ENCODE measurements at regions not wholly inside any gene's neighbourhood (a gene's known extent, or its start where the extent isn't known, plus 50 kb on each side); places are given as distances from the start of the nearest gene placed in this dataset.
"Not testable (repeated sequence)": the region's sequence is repeated elsewhere in the genome, so short reads cannot be mapped to it uniquely, and the experiment has no call there.

GRCh38 chr18:10249801-10250200, 204.6 kb upstream of the APCDD1 start:
- no peak for DNase-seq (ENCODE audit: low spot score)

DNA sequence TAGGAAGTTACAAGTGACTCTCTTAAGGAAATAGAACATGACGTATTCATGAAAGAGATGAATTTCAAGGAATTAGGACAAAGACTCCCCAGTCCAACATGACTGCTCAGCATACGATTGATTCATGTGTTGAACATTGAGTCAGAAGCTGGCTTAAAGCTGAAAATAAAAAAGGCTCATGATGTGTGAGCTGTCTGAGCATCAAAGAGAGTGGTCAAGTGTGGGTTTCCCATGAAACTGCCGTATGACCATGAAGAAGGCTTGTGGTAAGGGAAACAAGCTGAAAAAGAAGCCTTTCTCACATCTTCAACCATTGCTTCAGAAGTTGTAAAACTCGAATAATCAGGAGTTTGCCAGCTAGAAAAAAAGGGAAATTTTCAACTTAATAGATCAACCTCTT, 201.9 kb upstream of the APCDD1 start:
- DNase-seq (ENCODE audit: low spot score) = no peak

- no peak for DNase-seq (ENCODE audit: low spot score)
Measured at GRCh38 chr18:10252952-10253705, 201.3 kb upstream of the APCDD1 start.

- not testable (repeated sequence) for DNase-seq (ENCODE audit: low spot score)
Measured at GRCh38 chr18:10256276-10256675, 198.2 kb upstream of the APCDD1 start.

- DNase-seq (ENCODE audit: low spot score) = no peak
Measured at GRCh38 chr18:10258836-10259474, 195.5 kb upstream of the APCDD1 start.

DNA sequence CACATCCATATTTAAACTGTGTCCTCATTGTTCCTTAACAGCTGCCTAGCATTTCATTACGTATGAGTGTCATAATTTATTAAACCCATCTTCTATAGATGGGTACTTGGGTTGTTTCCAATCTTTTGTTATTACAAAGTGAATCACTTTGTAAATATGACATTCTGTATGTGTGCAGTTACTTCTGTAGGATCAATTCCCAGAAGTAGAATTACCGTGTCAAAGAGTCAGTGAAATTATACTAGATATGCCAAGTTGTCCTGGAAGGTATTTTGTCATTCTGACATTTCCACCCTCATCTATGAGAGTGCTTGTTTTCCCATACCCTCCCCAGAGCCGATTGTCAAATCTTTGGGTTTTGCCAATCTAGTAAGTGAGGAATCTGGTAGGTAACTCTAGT, 194.5 kb upstream of the APCDD1 start:
- DNase-seq (ENCODE audit: low spot score) = no peak

DNA sequence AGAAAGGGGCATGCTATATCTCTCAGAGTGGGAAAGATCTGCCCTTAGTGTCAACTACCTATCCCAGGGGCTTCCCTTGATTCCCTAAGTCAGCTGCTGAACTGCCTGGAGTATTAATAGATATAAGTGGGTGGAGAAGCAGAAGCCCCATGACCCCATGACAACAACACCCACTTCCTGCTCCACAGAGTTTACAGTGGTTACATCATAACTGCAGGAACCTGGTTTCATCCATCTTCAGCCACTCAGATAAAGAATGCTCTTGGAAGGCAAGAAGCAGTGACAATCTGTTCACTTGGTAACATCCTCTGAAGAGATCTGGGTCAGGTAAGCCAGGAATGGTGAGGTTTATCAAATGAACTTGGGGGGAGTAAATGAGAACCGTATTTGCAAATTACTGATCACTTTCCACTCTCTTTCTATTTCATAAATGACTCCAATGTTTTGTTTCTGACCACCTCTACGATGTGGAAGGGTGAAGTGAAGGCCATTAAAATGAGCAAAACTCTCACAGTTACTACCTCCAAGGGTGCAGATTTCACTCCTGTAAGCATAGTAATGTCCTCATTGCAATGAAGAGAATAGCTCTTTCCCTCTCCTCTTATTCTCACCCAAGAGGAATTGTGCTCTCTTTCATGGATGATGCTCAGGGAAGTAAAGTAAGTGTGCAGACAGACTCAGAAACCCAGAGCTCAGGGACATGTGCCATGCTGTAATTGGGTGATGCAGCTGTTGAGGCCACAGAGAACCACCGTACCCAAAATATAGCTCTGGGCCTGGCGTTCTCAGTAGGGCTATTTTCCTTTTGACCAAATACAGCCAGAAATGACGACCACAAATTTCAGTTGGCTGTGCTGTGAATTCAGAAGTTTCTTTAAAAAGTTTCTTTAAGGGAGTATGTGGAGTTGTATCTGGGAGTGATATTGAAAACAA, 192.8 kb upstream of the APCDD1 start:
- no peak for DNase-seq (ENCODE audit: low spot score)

- DNase-seq (ENCODE audit: low spot score) = no peak
Measured at GRCh38 chr18:10262566-10262965, 191.9 kb upstream of the APCDD1 start.

- no peak for DNase-seq (ENCODE audit: low spot score)
Measured at GRCh38 chr18:10264260-10264659, 190.2 kb upstream of the APCDD1 start.

- DNase-seq (ENCODE audit: low spot score) = no peak
Measured at GRCh38 chr18:10265560-10266333, 188.7 kb upstream of the APCDD1 start.

DNA sequence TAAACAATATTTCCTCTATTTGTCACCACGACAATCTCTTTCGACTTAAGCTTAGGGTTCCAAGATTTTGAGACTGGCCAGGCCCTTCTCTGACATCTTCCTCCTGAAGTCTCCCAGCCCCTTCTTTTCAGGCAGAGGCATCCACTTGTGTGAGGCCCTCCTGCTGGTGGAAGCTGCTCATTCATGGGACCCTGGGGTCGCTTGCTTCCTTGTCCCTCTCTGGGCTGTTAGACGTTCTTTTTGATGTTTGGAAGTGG, 188.2 kb upstream of the APCDD1 start:
- no peak for DNase-seq (ENCODE audit: low spot score)

GRCh38 chr18:10269261-10269660, 185.2 kb upstream of the APCDD1 start:
- DNase-seq (ENCODE audit: low spot score) = no peak

- DNase-seq (ENCODE audit: low spot score) = no peak
Measured at GRCh38 chr18:10270151-10270571, 184.3 kb upstream of the APCDD1 start.

DNA sequence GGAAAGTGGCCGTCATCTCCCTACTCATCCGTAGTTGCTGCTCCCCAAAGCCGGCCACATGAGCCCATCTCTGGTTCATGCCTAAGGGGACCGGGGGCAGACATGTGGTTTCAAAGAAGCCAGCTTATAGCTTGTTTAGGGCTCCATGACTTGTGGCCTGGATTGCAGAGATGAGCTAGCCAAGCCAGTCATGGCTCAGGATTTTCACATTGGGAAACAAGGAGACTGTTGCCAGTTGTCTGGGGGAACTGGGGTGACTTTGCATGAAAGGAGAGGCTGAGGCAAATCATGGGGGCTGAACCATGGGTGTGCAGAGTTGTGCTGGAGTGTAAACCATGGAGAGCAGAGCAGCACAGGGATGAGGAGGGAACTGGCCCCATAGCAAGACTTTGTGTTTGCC, 183.0 kb upstream of the APCDD1 start:
- no peak for DNase-seq (ENCODE audit: low spot score)

DNA sequence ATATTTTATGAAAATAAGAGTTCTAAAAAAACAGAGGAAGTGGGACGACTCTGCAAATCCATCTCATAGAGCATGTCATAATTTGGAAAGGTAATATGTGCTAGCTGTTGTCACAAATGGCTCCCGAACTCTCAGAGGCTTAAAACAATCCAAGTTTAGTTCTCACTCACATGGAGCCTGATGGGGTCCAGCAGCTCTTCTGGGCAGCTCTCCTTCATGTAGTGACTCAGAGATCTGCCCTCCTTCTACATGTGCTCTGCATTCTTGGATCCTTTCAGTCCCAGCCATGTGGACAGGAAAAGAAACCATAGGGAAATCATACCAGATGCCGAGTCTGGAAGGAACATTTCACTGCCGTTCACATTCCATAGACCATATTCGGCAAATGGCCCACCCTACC, 180.1 kb upstream of the APCDD1 start:
- no peak for DNase-seq (ENCODE audit: low spot score)

DNA sequence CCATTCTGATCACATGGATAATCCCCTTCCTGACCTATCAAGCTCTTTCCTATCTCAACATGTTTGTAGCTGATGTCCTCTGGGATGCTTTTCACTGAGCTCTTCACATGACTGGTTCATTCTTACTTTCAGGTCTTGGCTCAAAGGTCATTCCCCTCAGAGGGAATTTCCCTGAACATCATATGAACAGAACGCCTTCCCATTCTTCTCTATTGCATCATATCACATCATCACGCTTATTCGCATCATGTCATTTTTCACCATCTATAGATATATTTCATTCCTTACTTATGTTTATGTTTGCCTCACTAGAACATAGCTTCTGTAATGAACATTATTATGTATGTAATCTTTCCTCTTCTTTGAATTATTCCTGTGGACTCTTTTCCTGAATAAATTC, 178.9 kb upstream of the APCDD1 start:
- no peak for DNase-seq (ENCODE audit: low spot score)

GRCh38 chr18:10278265-10278664, 176.2 kb upstream of the APCDD1 start:
- no peak for DNase-seq (ENCODE audit: low spot score)

DNA sequence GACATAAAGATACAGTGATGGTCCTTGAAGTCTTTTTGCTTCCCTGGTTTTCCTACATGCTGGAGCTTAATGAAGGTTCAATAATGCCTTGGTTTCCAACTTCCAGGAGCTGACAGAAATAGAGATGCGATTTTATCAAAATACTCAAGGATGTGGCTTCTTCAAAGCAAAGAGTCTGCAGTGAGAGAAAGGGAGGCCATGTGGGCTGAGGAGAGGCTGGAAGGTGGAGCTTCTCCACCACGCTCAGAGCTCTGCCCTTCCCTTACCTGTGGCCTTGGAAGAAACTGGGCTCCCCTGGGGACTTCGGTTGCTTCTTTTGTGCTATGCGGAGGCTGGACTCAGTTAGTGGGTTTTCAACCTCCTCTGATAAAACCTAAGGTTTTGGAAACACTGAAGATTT, 175.0 kb upstream of the APCDD1 start:
- no peak for DNase-seq (ENCODE audit: low spot score)

- DNase-seq (ENCODE audit: low spot score) = no peak
Measured at GRCh38 chr18:10279905-10280644, 174.4 kb upstream of the APCDD1 start.

DNA sequence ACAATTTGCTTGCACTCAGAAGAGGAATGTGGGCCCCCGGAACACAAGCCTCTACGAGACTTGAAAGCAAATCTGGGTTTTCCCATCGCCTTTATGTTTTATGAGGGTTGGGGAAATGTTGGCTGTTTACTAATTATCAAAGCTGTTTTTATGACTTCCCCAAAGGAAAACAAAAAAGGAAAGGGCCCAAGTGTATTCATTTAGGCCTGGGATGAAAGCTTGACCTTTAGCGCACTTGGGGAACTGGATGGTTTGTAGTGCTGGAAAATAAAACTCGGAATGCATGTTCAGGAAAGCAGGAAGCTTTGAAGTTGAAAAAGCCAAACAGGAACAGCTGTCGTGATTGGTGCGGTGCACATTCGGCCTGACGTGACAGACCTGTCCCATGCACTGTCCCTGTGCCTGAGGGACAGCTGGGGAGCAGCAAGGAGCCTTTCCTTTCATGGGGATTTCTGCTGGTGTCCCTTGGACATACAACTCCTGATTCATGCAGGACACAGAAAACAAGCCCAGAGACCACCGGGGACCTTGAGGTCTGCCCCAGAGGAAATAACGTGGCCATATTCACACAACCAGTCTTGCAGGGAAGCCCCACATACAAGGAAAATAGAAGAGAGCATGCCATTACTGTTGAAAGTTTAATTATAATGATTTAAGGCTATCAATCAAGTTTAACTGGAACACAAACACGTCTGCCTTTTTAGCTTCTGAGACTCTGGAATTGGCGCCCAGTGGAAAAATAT, 169.7 kb upstream of the APCDD1 start:
- DNase-seq (ENCODE audit: low spot score) = no peak

DNA sequence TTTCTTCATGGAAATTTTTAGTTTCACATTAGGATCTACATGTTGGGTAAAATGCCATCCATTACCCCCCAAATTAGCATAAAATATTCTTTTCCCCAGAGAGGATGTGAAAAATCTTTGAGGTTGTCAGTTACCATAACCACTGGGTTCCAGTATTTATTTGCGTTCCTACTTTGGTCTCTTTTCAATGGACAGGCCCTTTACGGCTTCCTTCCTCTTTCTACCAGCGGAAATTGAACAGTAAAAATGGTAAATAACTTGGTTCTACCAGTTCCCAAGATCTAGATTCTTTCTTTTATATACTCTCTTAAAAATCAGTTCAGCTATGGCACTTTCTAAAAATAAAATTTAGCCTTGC, 169.2 kb upstream of the APCDD1 start:
- no peak for DNase-seq (ENCODE audit: low spot score)

Data from cerebellar cortex (tissue), 1 donor.